HG02623 (cell line): ENCODE measurements at regions not wholly inside any gene's neighbourhood (a gene's known extent, or its start where the extent isn't known, plus 50 kb on each side); places are given as distances from the start of the nearest gene placed in this dataset.

Experiments
- ATAC-seq: cut with Tn5 transposase; IDR thresholded peaks from one replicate; pipeline ENCODE4 v1.9.1; 2021; ENCODE audit warnings: moderate library complexity; ENCODE audit not compliant: unreplicated experiment

GRCh38 chr14:56870336-56870735, 60.1 kb upstream of the OTX2 start:
- ATAC-seq = no peak

- no peak for ATAC-seq
These were observed 58.4 kb upstream of the OTX2 start for GRCh38 chr14:56868660-56869059.

DNA sequence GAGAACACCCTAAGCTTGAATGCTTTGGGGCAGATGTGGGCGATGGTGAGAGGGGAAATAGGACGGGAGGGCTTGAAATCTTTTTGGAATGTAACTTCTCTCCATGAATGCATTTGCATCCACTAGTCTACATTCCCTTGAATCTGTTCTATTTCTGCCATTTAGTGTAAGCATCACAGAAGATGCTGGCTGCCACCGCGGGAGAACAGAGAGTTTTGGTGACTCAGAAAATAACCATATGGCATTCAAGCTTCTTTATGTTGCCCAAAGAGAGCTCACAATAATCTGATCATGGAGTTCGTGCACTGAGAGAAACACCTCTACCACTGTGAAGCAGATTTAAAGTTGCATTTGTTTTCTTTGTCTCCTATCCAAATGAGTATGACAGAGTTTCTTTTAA, 52.6 kb upstream of the OTX2 start:
- ATAC-seq = no peak

DNA sequence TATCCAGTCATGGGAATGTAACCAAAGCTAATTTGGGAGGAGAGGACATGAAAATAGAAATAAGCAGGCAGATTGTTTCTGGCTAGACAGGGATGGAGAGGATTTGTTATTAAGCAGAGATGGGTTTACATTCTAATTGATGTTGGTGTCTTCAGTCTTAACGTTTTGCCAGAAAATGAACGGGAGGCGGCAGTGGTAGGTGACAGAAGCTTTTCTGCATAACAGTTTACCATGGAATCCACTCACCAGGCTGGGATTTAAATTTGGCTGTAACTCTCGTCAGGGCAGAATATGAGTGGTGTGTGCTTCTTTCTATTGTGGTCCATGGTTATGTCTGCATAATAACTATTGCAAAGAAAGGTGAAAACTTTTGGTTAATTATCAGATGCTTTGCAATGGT, 50.2 kb upstream of the OTX2 start:
- no peak for ATAC-seq
